ENCODE measurements at regions not wholly inside any gene's neighbourhood (a gene's known extent, or its start where the extent isn't known, plus 50 kb on each side); places are given as distances from the start of the nearest gene placed in this dataset.
"Not testable (repeated sequence)": the region's sequence is repeated elsewhere in the genome, so short reads cannot be mapped to it uniquely, and the experiment has no call there.

GRCh38 chr1:55522353-55522903 lies 307.3 kb upstream of the USP24 start:
- Mint-ChIP-seq H3K9me3 (no peaks in the 10 kb centered on the region), H3K4me3 (no peak overlapping the region), H3K27me3 (peaks cover 17% of the 10 kb centered on the region), H3K27ac (no peak overlapping the region), H3K4me1 (no peaks in the 10 kb centered on the region)
- ATAC-seq (no peak), DNase-seq (no peak)

- DNase-seq (no peak), ATAC-seq (no peak)
- H3K27ac Mint-ChIP-seq, result no peak overlapping the region
- H3K9me3 Mint-ChIP-seq, result no peaks in the 10 kb centered on the region
- H3K4me1 Mint-ChIP-seq, result no peaks in the 10 kb centered on the region
- peaks cover 12% of the 10 kb centered on the region for H3K27me3 Mint-ChIP-seq
- no peak overlapping the region for H3K4me3 Mint-ChIP-seq
These were observed 305.7 kb upstream of the USP24 start for GRCh38 chr1:55520861-55521260.

DNA sequence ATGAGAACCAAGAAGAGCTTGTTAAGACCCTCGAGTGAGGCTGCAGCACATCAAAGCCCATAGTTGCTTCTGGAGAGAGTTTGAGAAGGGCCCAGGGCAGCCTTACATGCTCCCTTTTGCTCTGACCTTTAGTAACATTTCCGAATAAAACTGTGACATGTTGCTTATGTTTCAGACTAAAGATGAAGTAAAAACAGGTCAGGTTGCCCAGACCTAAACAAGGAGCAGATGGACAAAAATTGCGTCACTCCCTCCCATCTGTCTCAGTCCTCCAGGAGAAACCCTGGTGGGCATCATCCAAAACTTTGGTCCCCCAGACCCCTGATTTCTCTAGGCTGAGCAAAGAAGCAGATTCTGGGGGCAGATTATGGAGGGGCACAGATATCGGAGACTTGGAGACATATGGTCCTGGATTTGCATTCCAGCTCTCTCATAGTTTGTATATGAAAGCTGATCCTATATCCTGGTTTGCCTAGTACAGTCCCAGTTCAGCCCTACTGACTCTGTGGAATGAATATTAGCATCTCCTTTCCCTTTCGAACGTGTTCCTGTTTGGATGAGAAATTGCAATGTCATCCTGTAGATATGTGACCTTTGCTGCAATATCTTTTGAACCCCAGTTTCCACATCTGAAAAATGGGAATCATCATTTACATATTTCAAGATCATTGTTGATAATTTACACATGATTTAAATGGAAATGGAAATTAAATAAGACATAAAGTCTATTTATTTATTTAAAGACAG lies 304.9 kb upstream of the USP24 start:
- Mint-ChIP-seq H3K27ac (no peak overlapping the region), H3K27me3 (peaks cover 8% of the 10 kb centered on the region), H3K4me3 (no peak overlapping the region), H3K9me3 (no peaks in the 10 kb centered on the region), H3K4me1 (no peaks in the 10 kb centered on the region)
- no peak for ATAC-seq
- no peak for DNase-seq

- DNase-seq, result no peak
- no peak for ATAC-seq
- H3K4me1 Mint-ChIP-seq, result no peaks in the 10 kb centered on the region
- no peak overlapping the region for H3K27ac Mint-ChIP-seq
- no peak overlapping the region for H3K4me3 Mint-ChIP-seq
- peaks cover 8% of the 10 kb centered on the region for H3K27me3 Mint-ChIP-seq
- H3K9me3 Mint-ChIP-seq, result no peaks in the 10 kb centered on the region
These were observed 304.1 kb upstream of the USP24 start for GRCh38 chr1:55519276-55519675.

DNA sequence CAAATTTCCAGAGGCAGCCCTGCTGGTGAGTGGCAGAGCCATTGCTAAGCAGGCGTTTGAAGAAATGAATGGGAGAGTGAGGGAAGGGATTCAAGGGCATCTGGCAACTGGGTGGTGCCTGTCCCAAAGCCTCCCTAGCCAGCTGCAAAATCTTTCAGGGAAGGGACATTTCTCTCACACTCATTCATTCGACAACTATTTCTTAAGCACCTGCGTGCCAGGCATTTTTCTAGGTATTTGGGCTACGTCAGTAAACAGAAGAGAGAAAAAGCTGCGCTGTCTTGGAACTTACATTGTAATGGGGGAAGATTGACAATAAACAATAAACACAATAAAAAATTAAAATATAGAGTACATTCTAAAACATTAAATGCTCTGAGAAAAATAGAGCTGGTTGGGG lies 301.9 kb upstream of the USP24 start:
- Mint-ChIP-seq H3K4me3 (no peak overlapping the region), H3K27ac (no peak overlapping the region), H3K27me3 (peaks cover 8% of the 10 kb centered on the region), H3K9me3 (no peaks in the 10 kb centered on the region), H3K4me1 (no peaks in the 10 kb centered on the region)
- no peak for DNase-seq
- no peak for ATAC-seq

GRCh38 chr1:55514571-55514970 lies 299.4 kb upstream of the USP24 start:
- not testable (repeated sequence) for DNase-seq, H3K9me3 Mint-ChIP-seq, H3K4me3 Mint-ChIP-seq, H3K27ac Mint-ChIP-seq, H3K4me1 Mint-ChIP-seq, ATAC-seq
- peaks cover 16% of the 10 kb centered on the region for H3K27me3 Mint-ChIP-seq

DNA sequence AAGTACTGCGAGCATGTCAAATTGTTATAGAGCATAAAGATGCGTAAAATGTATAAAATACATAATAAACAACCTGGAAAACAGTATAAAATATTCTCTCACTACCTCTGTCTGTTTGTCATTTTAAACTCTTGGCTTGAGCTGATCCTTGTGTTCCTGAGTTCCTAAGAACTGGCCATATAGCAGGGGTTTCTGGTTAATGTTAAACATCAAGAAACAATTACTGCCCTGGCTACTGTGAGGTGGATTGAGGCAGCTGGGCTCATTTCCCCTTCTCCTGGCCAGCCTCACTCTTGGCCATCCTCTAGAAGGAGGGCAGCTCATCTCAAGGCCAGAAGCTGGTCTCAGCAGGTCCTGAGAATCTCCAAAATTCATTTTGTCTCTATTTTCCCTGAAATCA lies 297.3 kb upstream of the USP24 start:
- Mint-ChIP-seq H3K27me3 (peaks cover 16% of the 10 kb centered on the region), H3K4me3 (no peak overlapping the region), H3K27ac (no peak overlapping the region), H3K4me1 (no peaks in the 10 kb centered on the region), H3K9me3 (no peaks in the 10 kb centered on the region)
- no peak for DNase-seq
- no peak for ATAC-seq

GRCh38 chr1:55507578-55507931 lies 292.4 kb upstream of the USP24 start:
- Mint-ChIP-seq H3K4me1 (no peaks in the 10 kb centered on the region), H3K27ac (no peak overlapping the region)
- ATAC-seq, result no peak

GRCh38 chr1:55506740-55507577 lies 291.8 kb upstream of the USP24 start:
- no peak overlapping the region for H3K4me3 Mint-ChIP-seq
- H3K27me3 Mint-ChIP-seq, result peaks cover 36% of the 10 kb centered on the region
- no peaks in the 10 kb centered on the region for H3K9me3 Mint-ChIP-seq
- H3K27ac Mint-ChIP-seq, result no peak overlapping the region
- H3K4me1 Mint-ChIP-seq, result no peaks in the 10 kb centered on the region
- DNase-seq, result no peak
- ATAC-seq, result no peak

More at GRCh38 chr1:55507578-55507931, 292.4 kb upstream of the USP24 start:
- peaks cover 36% of the 10 kb centered on the region for H3K27me3 Mint-ChIP-seq
- DNase-seq, result no peak
- no peak overlapping the region for H3K4me3 Mint-ChIP-seq
- no peaks in the 10 kb centered on the region for H3K9me3 Mint-ChIP-seq

- H3K4me1 Mint-ChIP-seq, result no peaks in the 10 kb centered on the region
- no peak overlapping the region for H3K4me3 Mint-ChIP-seq
- H3K9me3 Mint-ChIP-seq, result no peaks in the 10 kb centered on the region
- DNase-seq (no peak), ATAC-seq (no peak)
- no peak overlapping the region for H3K27ac Mint-ChIP-seq
- H3K27me3 Mint-ChIP-seq, result peaks cover 29% of the 10 kb centered on the region
These were observed 290.2 kb upstream of the USP24 start for GRCh38 chr1:55505326-55505725.

DNA sequence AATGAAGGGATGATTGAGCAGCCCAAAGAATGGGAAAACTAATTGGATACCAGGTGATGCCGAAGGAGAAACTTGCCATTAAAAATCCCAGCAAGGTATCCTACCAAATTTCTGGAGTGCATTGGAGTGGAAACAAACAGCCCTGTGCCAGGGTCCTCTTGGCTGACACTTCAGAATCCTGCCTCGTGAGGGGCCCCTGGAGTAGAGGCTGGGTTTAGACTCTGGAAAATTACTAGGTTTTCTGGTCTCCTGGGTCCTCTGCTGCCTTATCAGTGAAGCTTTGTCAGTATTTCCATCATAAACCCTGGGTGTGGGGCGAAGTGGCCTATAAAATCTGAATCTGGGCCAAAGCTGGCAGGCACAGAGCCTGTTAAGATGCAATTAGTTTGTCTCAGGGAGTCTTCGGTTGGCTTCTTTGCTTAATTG lies 289.2 kb upstream of the USP24 start:
- peaks cover 28% of the 10 kb centered on the region for H3K27me3 Mint-ChIP-seq
- H3K9me3 Mint-ChIP-seq, result no peaks in the 10 kb centered on the region
- no peak overlapping the region for H3K4me3 Mint-ChIP-seq
- H3K4me1 Mint-ChIP-seq, result no peaks in the 10 kb centered on the region
- no peak overlapping the region for H3K27ac Mint-ChIP-seq
- ATAC-seq (no peak), DNase-seq (no peak)

DNA sequence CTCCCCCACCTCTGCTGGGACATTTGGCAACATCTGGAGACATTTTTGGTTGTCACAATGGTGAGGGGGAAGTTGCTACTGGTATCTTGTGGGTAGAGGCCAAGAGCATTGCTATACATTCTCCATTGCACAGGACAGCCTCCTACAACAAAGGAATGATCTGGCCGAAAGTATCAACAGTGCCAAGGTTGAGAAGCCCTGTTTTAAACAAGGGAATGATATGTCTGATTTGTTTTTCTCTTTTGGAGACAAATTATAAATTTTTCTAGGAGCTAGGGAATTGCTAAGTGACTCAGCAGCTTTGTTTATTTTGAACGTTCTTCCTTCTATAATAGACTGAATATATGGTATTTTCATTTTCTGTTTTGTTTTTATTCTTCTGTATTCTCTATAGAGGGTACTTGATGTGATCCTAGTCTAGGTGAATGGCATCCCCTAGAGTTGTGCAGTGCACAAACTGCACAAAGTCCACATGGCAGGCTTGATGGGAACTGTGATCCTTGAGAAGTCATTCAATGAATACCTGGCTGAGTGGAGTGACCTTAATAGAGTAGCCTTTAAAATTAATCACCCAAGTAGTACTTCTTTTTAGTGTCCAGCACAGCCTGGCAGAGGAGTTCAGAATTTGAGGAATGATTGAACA lies 288.6 kb upstream of the USP24 start:
- no peak for DNase-seq

DNA sequence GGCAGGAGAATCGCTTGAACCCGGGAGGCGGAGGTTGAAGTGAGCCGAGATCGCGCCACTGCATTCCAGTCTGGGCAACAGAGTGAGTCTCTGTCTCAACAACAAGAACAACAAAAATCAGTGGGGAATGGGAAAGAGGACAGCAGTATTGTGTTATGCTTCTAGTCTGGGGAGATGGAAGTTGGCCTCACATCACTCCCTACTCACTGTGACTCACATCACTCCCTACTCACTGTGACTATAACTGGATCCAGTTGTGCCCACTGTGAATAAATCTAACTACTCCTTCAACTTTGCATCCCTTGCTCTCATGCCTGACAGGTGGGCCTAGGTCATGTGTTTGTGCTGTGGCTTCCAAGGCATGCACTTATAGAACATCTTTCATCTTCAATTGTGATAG lies 285.4 kb upstream of the USP24 start:
- Mint-ChIP-seq H3K27ac (no peak overlapping the region), H3K4me1 (no peaks in the 10 kb centered on the region), H3K27me3 (peaks cover 13% of the 10 kb centered on the region), H3K4me3 (no peak overlapping the region), H3K9me3 (no peaks in the 10 kb centered on the region)
- no peak for ATAC-seq
- DNase-seq, result no peak

More for the DNA sequence above, 288.6 kb upstream of the USP24 start:
- Mint-ChIP-seq H3K27me3 (peaks cover 29% of the 10 kb centered on the region), H3K9me3 (no peaks in the 10 kb centered on the region), H3K27ac (no peak overlapping the region), H3K4me3 (no peak overlapping the region), H3K4me1 (no peaks in the 10 kb centered on the region)
- no peak for ATAC-seq

DNA sequence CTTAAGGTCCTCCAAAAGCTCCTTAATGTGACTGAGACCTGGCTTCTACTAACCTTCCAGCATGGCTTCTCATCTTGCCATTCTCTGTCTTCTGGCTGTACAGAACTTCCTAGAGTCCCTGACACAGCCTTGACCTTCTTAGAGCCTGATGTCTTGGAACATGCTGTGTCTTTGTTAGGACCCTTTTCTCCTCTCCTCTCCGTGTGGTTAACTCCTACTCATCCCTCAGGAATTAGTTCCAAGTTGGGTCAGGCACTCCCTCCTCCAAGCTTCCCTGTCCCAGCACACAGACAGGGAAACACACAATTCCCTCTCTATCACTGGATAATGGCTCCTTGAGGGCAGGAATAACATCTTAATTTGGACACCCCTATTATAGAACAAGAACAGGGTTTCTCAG lies 275.4 kb upstream of the USP24 start:
- H3K4me1 Mint-ChIP-seq, result no peaks in the 10 kb centered on the region
- H3K27ac Mint-ChIP-seq, result no peak overlapping the region
- no peak for DNase-seq
- ATAC-seq, result no peak
- H3K27me3 Mint-ChIP-seq, result peaks cover 9% of the 10 kb centered on the region
- no peak overlapping the region for H3K4me3 Mint-ChIP-seq
- no peaks in the 10 kb centered on the region for H3K9me3 Mint-ChIP-seq

DNA sequence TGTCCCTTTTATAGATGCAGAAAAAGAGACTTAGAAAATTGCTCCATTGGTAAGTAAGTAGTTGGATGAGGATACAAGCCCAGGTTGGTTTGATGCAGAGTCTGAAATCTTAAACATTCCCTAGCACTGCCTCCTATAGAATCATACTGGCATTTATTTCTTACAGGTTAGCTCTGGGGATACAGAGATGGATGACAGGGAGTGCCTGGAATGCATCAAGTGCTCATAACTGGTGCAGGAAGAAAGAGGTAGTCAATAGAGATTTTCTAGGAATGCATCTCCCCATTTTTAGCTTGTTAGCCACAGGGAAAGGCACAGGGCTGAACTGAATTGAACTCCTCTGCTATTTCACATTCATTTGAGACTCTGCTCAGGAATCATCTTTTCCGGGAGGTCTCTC lies 269.0 kb upstream of the USP24 start:
- no peaks in the 10 kb centered on the region for H3K9me3 Mint-ChIP-seq
- no peaks in the 10 kb centered on the region for H3K4me1 Mint-ChIP-seq
- ATAC-seq (no peak), DNase-seq (no peak)
- no peak overlapping the region for H3K4me3 Mint-ChIP-seq
- no peak overlapping the region for H3K27ac Mint-ChIP-seq
- H3K27me3 Mint-ChIP-seq, result peaks cover 14% of the 10 kb centered on the region

GRCh38 chr1:55483523-55483922 lies 268.4 kb upstream of the USP24 start:
- no peak for DNase-seq
- H3K27me3 Mint-ChIP-seq, result peaks cover 14% of the 10 kb centered on the region

More at GRCh38 chr1:55483523-55483922, 268.4 kb upstream of the USP24 start:
- Mint-ChIP-seq H3K4me1 (no peaks in the 10 kb centered on the region), H3K4me3 (no peak overlapping the region), H3K9me3 (no peaks in the 10 kb centered on the region), H3K27ac (no peak overlapping the region)
- ATAC-seq, result no peak
